Memory B cell (primary cell): ENCODE measurements at regions not wholly inside any gene's neighbourhood (a gene's known extent, or its start where the extent isn't known, plus 50 kb on each side); places are given as distances from the start of the nearest gene placed in this dataset.
"Not testable (repeated sequence)": the region's sequence is repeated elsewhere in the genome, so short reads cannot be mapped to it uniquely, and the experiment has no call there.

Experiments
- ATAC-seq: fragments of 150-1000 bp; cut with Tn5 transposase; 2 replicates; pipeline ENCODE4 v1.10.0; 2021; ENCODE audit warnings: low read depth, mild to moderate bottlenecking, moderate library complexity
- DNase-seq, 2 donors: peaks; one replicate each; pipeline ENCODE4 v3.0.0; 2022; ENCODE audit warnings: low spot score in 2 of 2
- H3K27ac Mint-ChIP-seq: one replicate; pipeline ENCODE4 v1.8.0; 2022; ENCODE audit warnings: mild to moderate bottlenecking, moderate library complexity, mixed read lengths
- H3K27me3 Mint-ChIP-seq: one replicate; pipeline ENCODE4 v1.8.0; 2022; ENCODE audit warnings: mixed read lengths
- H3K36me3 Mint-ChIP-seq: one replicate; pipeline ENCODE4 v1.8.0; 2022; ENCODE audit warnings: mild to moderate bottlenecking, mixed read lengths
- H3K4me1 Mint-ChIP-seq: one replicate; pipeline ENCODE4 v1.8.0; 2022; ENCODE audit warnings: mixed read lengths
- H3K4me3 Mint-ChIP-seq: one replicate; pipeline ENCODE4 v1.8.0; 2022; ENCODE audit warnings: mild to moderate bottlenecking, moderate library complexity, mixed read lengths
- H3K9me3 Mint-ChIP-seq: one replicate; pipeline ENCODE4 v1.8.0; 2022; ENCODE audit warnings: mixed read lengths

GRCh38 chr2:83900862-83901261 is 558.2 kb downstream of the SUCLG1 start:
- H3K4me3 Mint-ChIP-seq = no peak overlapping the region
- no peak for ATAC-seq
- no peak for DNase-seq
- H3K27ac Mint-ChIP-seq = no peak overlapping the region
- no peaks in the 10 kb centered on the region for H3K9me3 Mint-ChIP-seq
- no peaks in the 10 kb centered on the region for H3K4me1 Mint-ChIP-seq
- no peaks in the 10 kb centered on the region for H3K36me3 Mint-ChIP-seq
- H3K27me3 Mint-ChIP-seq = no peaks in the 10 kb centered on the region

- no peaks in the 10 kb centered on the region for H3K27me3 Mint-ChIP-seq
- H3K9me3 Mint-ChIP-seq = no peaks in the 10 kb centered on the region
- ATAC-seq (no peak), DNase-seq (no peak)
- no peaks in the 10 kb centered on the region for H3K36me3 Mint-ChIP-seq
- no peak overlapping the region for H3K4me3 Mint-ChIP-seq
- no peak overlapping the region for H3K27ac Mint-ChIP-seq
- H3K4me1 Mint-ChIP-seq = no peaks in the 10 kb centered on the region
These were observed 559.8 kb downstream of the SUCLG1 start for GRCh38 chr2:83899271-83899670.

GRCh38 chr2:83894976-83895375 is 564.1 kb downstream of the SUCLG1 start:
- Mint-ChIP-seq H3K9me3 (no peaks in the 10 kb centered on the region), H3K4me3 (no peak overlapping the region), H3K27me3 (no peaks in the 10 kb centered on the region), H3K4me1 (no peaks in the 10 kb centered on the region), H3K36me3 (no peaks in the 10 kb centered on the region), H3K27ac (no peak overlapping the region)
- ATAC-seq (no peak), DNase-seq (no peak)

- ATAC-seq = no peak
- no peaks in the 10 kb centered on the region for H3K36me3 Mint-ChIP-seq
- no peak overlapping the region for H3K4me3 Mint-ChIP-seq
- no peaks in the 10 kb centered on the region for H3K4me1 Mint-ChIP-seq
- H3K27ac Mint-ChIP-seq = no peak overlapping the region
- no peaks in the 10 kb centered on the region for H3K27me3 Mint-ChIP-seq
- DNase-seq = no peak
- H3K9me3 Mint-ChIP-seq = no peaks in the 10 kb centered on the region
These were observed 571.3 kb downstream of the SUCLG1 start for GRCh38 chr2:83887757-83888156.

GRCh38 chr2:83879127-83879526 is 580.0 kb downstream of the SUCLG1 start:
- Mint-ChIP-seq H3K4me1 (no peaks in the 10 kb centered on the region), H3K27ac (no peak overlapping the region), H3K36me3 (no peaks in the 10 kb centered on the region), H3K9me3 (peaks cover 7% of the 10 kb centered on the region), H3K4me3 (no peak overlapping the region), H3K27me3 (no peaks in the 10 kb centered on the region)
- no peak for ATAC-seq
- no peak for DNase-seq

GRCh38 chr2:83877261-83877660 is 581.8 kb downstream of the SUCLG1 start:
- H3K27me3 Mint-ChIP-seq, H3K27ac Mint-ChIP-seq, H3K36me3 Mint-ChIP-seq, H3K4me3 Mint-ChIP-seq, H3K4me1 Mint-ChIP-seq, DNase-seq, ATAC-seq: not testable (repeated sequence)
- H3K9me3 Mint-ChIP-seq = peaks cover 12% of the 10 kb centered on the region

- Mint-ChIP-seq H3K9me3 (peaks cover 12% of the 10 kb centered on the region), H3K4me3 (no peak overlapping the region), H3K27me3 (no peaks in the 10 kb centered on the region), H3K4me1 (no peaks in the 10 kb centered on the region), H3K36me3 (no peaks in the 10 kb centered on the region), H3K27ac (no peak overlapping the region)
- DNase-seq (no peak), ATAC-seq (no peak)
These were observed 584.2 kb downstream of the SUCLG1 start for GRCh38 chr2:83874712-83875430.

GRCh38 chr2:83874066-83874465 is 585.0 kb downstream of the SUCLG1 start:
- H3K4me3 Mint-ChIP-seq = no peak overlapping the region

GRCh38 chr2:83873110-83873509 is 586.0 kb downstream of the SUCLG1 start:
- peaks cover 10% of the 10 kb centered on the region for H3K9me3 Mint-ChIP-seq
- no peak overlapping the region for H3K4me3 Mint-ChIP-seq
- ATAC-seq (no peak), DNase-seq (no peak)
- no peak overlapping the region for H3K27ac Mint-ChIP-seq
- H3K27me3 Mint-ChIP-seq = no peaks in the 10 kb centered on the region
- no peaks in the 10 kb centered on the region for H3K4me1 Mint-ChIP-seq
- H3K36me3 Mint-ChIP-seq = no peaks in the 10 kb centered on the region

More at GRCh38 chr2:83874066-83874465, 585.0 kb downstream of the SUCLG1 start:
- H3K27ac Mint-ChIP-seq = no peak overlapping the region
- ATAC-seq = no peak
- H3K36me3 Mint-ChIP-seq = no peaks in the 10 kb centered on the region
- peaks cover 10% of the 10 kb centered on the region for H3K9me3 Mint-ChIP-seq
- DNase-seq = no peak
- H3K4me1 Mint-ChIP-seq = no peaks in the 10 kb centered on the region
- H3K27me3 Mint-ChIP-seq = no peaks in the 10 kb centered on the region

- ATAC-seq (no peak), DNase-seq (no peak)
- no peak overlapping the region for H3K4me3 Mint-ChIP-seq
- H3K36me3 Mint-ChIP-seq = no peaks in the 10 kb centered on the region
- no peaks in the 10 kb centered on the region for H3K4me1 Mint-ChIP-seq
- H3K9me3 Mint-ChIP-seq = peaks cover 2% of the 10 kb centered on the region
- no peak overlapping the region for H3K27ac Mint-ChIP-seq
- no peaks in the 10 kb centered on the region for H3K27me3 Mint-ChIP-seq
These were observed 592.9 kb downstream of the SUCLG1 start for GRCh38 chr2:83866211-83866610.

- no peaks in the 10 kb centered on the region for H3K4me1 Mint-ChIP-seq
- DNase-seq = no peak
- no peaks in the 10 kb centered on the region for H3K27me3 Mint-ChIP-seq
- no peak overlapping the region for H3K27ac Mint-ChIP-seq
- H3K9me3 Mint-ChIP-seq = peaks cover 2% of the 10 kb centered on the region
- ATAC-seq = no peak
- no peaks in the 10 kb centered on the region for H3K36me3 Mint-ChIP-seq
- H3K4me3 Mint-ChIP-seq = no peak overlapping the region
These were observed 596.5 kb downstream of the SUCLG1 start for GRCh38 chr2:83862600-83862999.

- Mint-ChIP-seq H3K36me3 (no peaks in the 10 kb centered on the region), H3K27me3 (no peaks in the 10 kb centered on the region), H3K4me1 (no peaks in the 10 kb centered on the region), H3K4me3 (no peak overlapping the region), H3K9me3 (peaks cover 3% of the 10 kb centered on the region), H3K27ac (no peak overlapping the region)
- DNase-seq (no peak), ATAC-seq (no peak)
These were observed 598.8 kb downstream of the SUCLG1 start for GRCh38 chr2:83860320-83860719.

- ATAC-seq = no peak
- H3K4me1 Mint-ChIP-seq = no peaks in the 10 kb centered on the region
- no peaks in the 10 kb centered on the region for H3K36me3 Mint-ChIP-seq
- no peak overlapping the region for H3K27ac Mint-ChIP-seq
- H3K27me3 Mint-ChIP-seq = no peaks in the 10 kb centered on the region
- no peak for DNase-seq
- peaks cover 3% of the 10 kb centered on the region for H3K9me3 Mint-ChIP-seq
- no peak overlapping the region for H3K4me3 Mint-ChIP-seq
These were observed 599.5 kb downstream of the SUCLG1 start for GRCh38 chr2:83859553-83859952.

GRCh38 chr2:83851066-83851465 is 608.0 kb downstream of the SUCLG1 start:
- ATAC-seq = no peak
- H3K36me3 Mint-ChIP-seq = no peaks in the 10 kb centered on the region
- no peaks in the 10 kb centered on the region for H3K4me1 Mint-ChIP-seq
- no peak for DNase-seq
- H3K9me3 Mint-ChIP-seq = peaks cover 8% of the 10 kb centered on the region
- no peaks in the 10 kb centered on the region for H3K27me3 Mint-ChIP-seq
- H3K4me3 Mint-ChIP-seq = no peak overlapping the region
- H3K27ac Mint-ChIP-seq = no peak overlapping the region

- H3K27me3 Mint-ChIP-seq = no peaks in the 10 kb centered on the region
- no peak for DNase-seq
- H3K36me3 Mint-ChIP-seq = no peaks in the 10 kb centered on the region
- H3K4me3 Mint-ChIP-seq = no peak overlapping the region
- H3K27ac Mint-ChIP-seq = no peak overlapping the region
- ATAC-seq = no peak
- H3K4me1 Mint-ChIP-seq = no peaks in the 10 kb centered on the region
- peaks cover 7% of the 10 kb centered on the region for H3K9me3 Mint-ChIP-seq
These were observed 608.9 kb downstream of the SUCLG1 start for GRCh38 chr2:83850071-83850725.
